Loucy (cell line): ENCODE measurements at regions not wholly inside any gene's neighbourhood (a gene's known extent, or its start where the extent isn't known, plus 50 kb on each side); places are given as distances from the start of the nearest gene placed in this dataset.

Experiments
- H2AFZ ChIP-seq: fragments of 200-600 bp; sonication (generic); 2 replicates; pipeline ENCODE4 v1.6.0; 2016; ENCODE audit warnings: antibody characterized with exemption, mild to moderate bottlenecking, low read length, moderate library complexity
- H3F3A ChIP-seq: fragments of 200-600 bp; 2 replicates; pipeline ENCODE4 v1.6.0; 2016; ENCODE audit warnings: antibody characterized with exemption, low read depth, mild to moderate bottlenecking
- H3K27me3 ChIP-seq: fragments of 200-600 bp; sonication (generic); 2 replicates; pipeline ENCODE4 v1.6.1; 2014; ENCODE audit warnings: low read length, mild to moderate bottlenecking; ENCODE audit not compliant: insufficient read depth, poor library complexity, severe bottlenecking
- H3K36me3 ChIP-seq: fragments of 200-600 bp; sonication (generic); 2 replicates; pipeline ENCODE4 v1.6.1; 2016; ENCODE audit warnings: low read length; ENCODE audit not compliant: insufficient read depth
- H3K4me1 ChIP-seq: fragments of 200-600 bp; sonication (generic); 2 replicates; pipeline ENCODE4 v1.5.1; 2014; ENCODE audit warnings: low read length, mild to moderate bottlenecking; ENCODE audit not compliant: insufficient read depth, poor library complexity, severe bottlenecking
- H3K4me2 ChIP-seq: fragments of 200-600 bp; sonication (generic); 2 replicates; pipeline ENCODE4 v1.6.0; 2014; ENCODE audit warnings: antibody characterized with exemption, low read length, low read depth, mild to moderate bottlenecking; ENCODE audit not compliant: poor library complexity, severe bottlenecking
- H3K4me3 ChIP-seq: fragments of 200-600 bp; sonication (generic); 2 replicates; pipeline ENCODE4 v1.5.1; 2014; ENCODE audit warnings: low read length, mild to moderate bottlenecking, mixed read lengths; ENCODE audit not compliant: poor library complexity, severe bottlenecking
- H3K79me2 ChIP-seq: fragments of 200-600 bp; sonication (generic); 2 replicates; pipeline ENCODE4 v1.6.1; 2014; ENCODE audit warnings: low read length; ENCODE audit not compliant: insufficient read depth
- H3K9ac ChIP-seq: fragments of 200-600 bp; sonication (generic); 2 replicates; pipeline ENCODE4 v1.6.0; 2014; ENCODE audit warnings: mild to moderate bottlenecking, low read depth, low read length, moderate library complexity; ENCODE audit not compliant: poor library complexity, severe bottlenecking
- H3K9me2 ChIP-seq: fragments of 200-600 bp; sonication (generic); replicated peaks from 2 replicates; pipeline ENCODE4 v1.6.1; 2016; ENCODE audit warnings: low read depth, low read length, mixed read lengths
- H3K9me3 ChIP-seq: fragments of 200-600 bp; sonication (generic); 2 replicates; pipeline ENCODE4 v1.6.1; 2014; ENCODE audit warnings: mild to moderate bottlenecking, antibody characterized with exemption, low read length, low read depth; ENCODE audit not compliant: insufficient read depth
- H4K20me1 ChIP-seq: fragments of 200-600 bp; sonication (generic); 2 replicates; pipeline ENCODE4 v1.6.0; 2014; ENCODE audit warnings: antibody characterized with exemption, low read length, mild to moderate bottlenecking; ENCODE audit not compliant: insufficient read depth, poor library complexity, severe bottlenecking
- EZH2phosphoT487 ChIP-seq: fragments of 200-600 bp; IDR thresholded peaks from 2 replicates; pipeline ENCODE4 v1.6.1; 2018; ENCODE audit warnings: antibody characterized with exemption, mild to moderate bottlenecking, moderate library complexity, borderline replicate concordance
- TF ChIP-seq, protein P1 (sequence below): fragments of 200-600 bp; sonication (generic); conservative IDR thresholded peaks from 2 replicates; pipeline ENCODE4 v1.5.1; 2014; ENCODE audit warnings: mild to moderate bottlenecking, antibody characterized with exemption, low read length

DNA sequence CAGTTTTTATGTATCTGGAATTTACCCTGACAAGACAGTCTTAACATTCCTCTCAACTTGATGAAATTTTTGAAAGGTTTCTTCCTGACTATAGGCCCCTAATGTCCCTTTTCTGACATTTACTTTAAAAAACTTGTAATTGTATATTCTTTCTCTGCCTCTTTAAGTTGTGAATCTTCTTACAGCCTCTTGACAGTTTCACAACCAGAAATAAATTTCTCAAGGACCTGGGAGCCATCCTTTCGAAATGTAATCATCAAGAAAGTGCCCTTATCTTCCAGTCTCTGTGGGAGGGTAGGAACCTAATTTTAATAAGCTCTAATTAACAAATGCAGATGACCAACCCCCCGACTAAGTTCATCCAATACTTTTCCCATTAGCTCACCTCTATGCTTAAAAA lies 403.6 kb upstream of the GJE1 start:
- H3K79me2 ChIP-seq = no peaks in the 10 kb centered on the region
- no peak overlapping the region for H3K4me3 ChIP-seq
- no peak for TF ChIP-seq EZH2phosphoT487
- TF ChIP-seq, protein P1, sequence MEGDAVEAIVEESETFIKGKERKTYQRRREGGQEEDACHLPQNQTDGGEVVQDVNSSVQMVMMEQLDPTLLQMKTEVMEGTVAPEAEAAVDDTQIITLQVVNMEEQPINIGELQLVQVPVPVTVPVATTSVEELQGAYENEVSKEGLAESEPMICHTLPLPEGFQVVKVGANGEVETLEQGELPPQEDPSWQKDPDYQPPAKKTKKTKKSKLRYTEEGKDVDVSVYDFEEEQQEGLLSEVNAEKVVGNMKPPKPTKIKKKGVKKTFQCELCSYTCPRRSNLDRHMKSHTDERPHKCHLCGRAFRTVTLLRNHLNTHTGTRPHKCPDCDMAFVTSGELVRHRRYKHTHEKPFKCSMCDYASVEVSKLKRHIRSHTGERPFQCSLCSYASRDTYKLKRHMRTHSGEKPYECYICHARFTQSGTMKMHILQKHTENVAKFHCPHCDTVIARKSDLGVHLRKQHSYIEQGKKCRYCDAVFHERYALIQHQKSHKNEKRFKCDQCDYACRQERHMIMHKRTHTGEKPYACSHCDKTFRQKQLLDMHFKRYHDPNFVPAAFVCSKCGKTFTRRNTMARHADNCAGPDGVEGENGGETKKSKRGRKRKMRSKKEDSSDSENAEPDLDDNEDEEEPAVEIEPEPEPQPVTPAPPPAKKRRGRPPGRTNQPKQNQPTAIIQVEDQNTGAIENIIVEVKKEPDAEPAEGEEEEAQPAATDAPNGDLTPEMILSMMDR = no peak
- H3K9me3 ChIP-seq = no peaks in the 10 kb centered on the region
- no peaks in the 10 kb centered on the region for H3K36me3 ChIP-seq
- no peaks in the 10 kb centered on the region for H3F3A ChIP-seq
- H3K9ac ChIP-seq = no peak overlapping the region
- H3K9me2 ChIP-seq = no peaks in the 10 kb centered on the region
- H3K4me2 ChIP-seq = no peak overlapping the region
- H3K4me1 ChIP-seq = no peaks in the 10 kb centered on the region
- no peaks in the 10 kb centered on the region for H3K27me3 ChIP-seq
- no peak overlapping the region for H2AFZ ChIP-seq
- no peaks in the 10 kb centered on the region for H4K20me1 ChIP-seq

- H2AFZ ChIP-seq = no peak overlapping the region
- H3K4me2 ChIP-seq = peak overlapping the region; percentile 17
- H3K4me3 ChIP-seq = no peak overlapping the region
These were observed 404.4 kb upstream of the GJE1 start for GRCh38 chr6:141728330-141728729.

GRCh38 chr6:141726248-141726647 lies 406.5 kb upstream of the GJE1 start:
- Histone ChIP-seq H4K20me1 (no peaks in the 10 kb centered on the region), H3K36me3 (no peaks in the 10 kb centered on the region), H3K79me2 (no peaks in the 10 kb centered on the region), H3K4me2 (no peak overlapping the region), H3F3A (no peaks in the 10 kb centered on the region), H3K9me2 (no peaks in the 10 kb centered on the region), H3K4me3 (no peak overlapping the region), H3K9me3 (no peaks in the 10 kb centered on the region), H3K9ac (no peak overlapping the region), H3K4me1 (no peaks in the 10 kb centered on the region), H2AFZ (no peak overlapping the region), H3K27me3 (no peaks in the 10 kb centered on the region)
- TF ChIP-seq, protein P1 = no peak
- no peak for TF ChIP-seq EZH2phosphoT487

More at GRCh38 chr6:141728330-141728729, 404.4 kb upstream of the GJE1 start:
- Histone ChIP-seq H3K9me3 (no peaks in the 10 kb centered on the region), H3K9ac (no peak overlapping the region), H3K79me2 (no peaks in the 10 kb centered on the region), H3K27me3 (no peaks in the 10 kb centered on the region), H3F3A (no peaks in the 10 kb centered on the region), H3K36me3 (no peaks in the 10 kb centered on the region), H3K4me1 (no peaks in the 10 kb centered on the region), H4K20me1 (no peaks in the 10 kb centered on the region), H3K9me2 (no peaks in the 10 kb centered on the region)
- TF ChIP-seq, protein P1 = no peak
- no peak for TF ChIP-seq EZH2phosphoT487
